ENCODE measurements at regions not wholly inside any gene's neighbourhood (a gene's known extent, or its start where the extent isn't known, plus 50 kb on each side); places are given as distances from the start of the nearest gene placed in this dataset.
A peak's percentile ranks its signal among the peaks of the same experiment; 100 is the strongest.

- Histone ChIP-seq H3K4me3 (no peak overlapping the region), H3K36me3 (no peaks in the 10 kb centered on the region), H3K27ac (no peak overlapping the region), H3K9me3 (no peaks in the 10 kb centered on the region), H3K27me3 (no peaks in the 10 kb centered on the region), H3K4me1 (no peaks in the 10 kb centered on the region)
- no peak for DNase-seq (ENCODE audit: low spot score)
- TF ChIP-seq, protein P1, sequence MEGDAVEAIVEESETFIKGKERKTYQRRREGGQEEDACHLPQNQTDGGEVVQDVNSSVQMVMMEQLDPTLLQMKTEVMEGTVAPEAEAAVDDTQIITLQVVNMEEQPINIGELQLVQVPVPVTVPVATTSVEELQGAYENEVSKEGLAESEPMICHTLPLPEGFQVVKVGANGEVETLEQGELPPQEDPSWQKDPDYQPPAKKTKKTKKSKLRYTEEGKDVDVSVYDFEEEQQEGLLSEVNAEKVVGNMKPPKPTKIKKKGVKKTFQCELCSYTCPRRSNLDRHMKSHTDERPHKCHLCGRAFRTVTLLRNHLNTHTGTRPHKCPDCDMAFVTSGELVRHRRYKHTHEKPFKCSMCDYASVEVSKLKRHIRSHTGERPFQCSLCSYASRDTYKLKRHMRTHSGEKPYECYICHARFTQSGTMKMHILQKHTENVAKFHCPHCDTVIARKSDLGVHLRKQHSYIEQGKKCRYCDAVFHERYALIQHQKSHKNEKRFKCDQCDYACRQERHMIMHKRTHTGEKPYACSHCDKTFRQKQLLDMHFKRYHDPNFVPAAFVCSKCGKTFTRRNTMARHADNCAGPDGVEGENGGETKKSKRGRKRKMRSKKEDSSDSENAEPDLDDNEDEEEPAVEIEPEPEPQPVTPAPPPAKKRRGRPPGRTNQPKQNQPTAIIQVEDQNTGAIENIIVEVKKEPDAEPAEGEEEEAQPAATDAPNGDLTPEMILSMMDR (IDR thresholded peaks at IDR 0.05) = no peak
Observed at GRCh38 chr21:16594191-16594590, 864.4 kb downstream of the USP25 start.

- H3K27ac ChIP-seq = no peak overlapping the region
- H3K4me1 ChIP-seq = no peaks in the 10 kb centered on the region
- H3K4me3 ChIP-seq = no peak overlapping the region
- H3K9me3 ChIP-seq = no peaks in the 10 kb centered on the region
- no peaks in the 10 kb centered on the region for H3K36me3 ChIP-seq
- no peak for DNase-seq (ENCODE audit: low spot score)
- H3K27me3 ChIP-seq = no peaks in the 10 kb centered on the region
- TF ChIP-seq, protein P1 (IDR thresholded peaks at IDR 0.05) = no peak
Observed at GRCh38 chr21:16596369-16596768, 866.6 kb downstream of the USP25 start.

DNA sequence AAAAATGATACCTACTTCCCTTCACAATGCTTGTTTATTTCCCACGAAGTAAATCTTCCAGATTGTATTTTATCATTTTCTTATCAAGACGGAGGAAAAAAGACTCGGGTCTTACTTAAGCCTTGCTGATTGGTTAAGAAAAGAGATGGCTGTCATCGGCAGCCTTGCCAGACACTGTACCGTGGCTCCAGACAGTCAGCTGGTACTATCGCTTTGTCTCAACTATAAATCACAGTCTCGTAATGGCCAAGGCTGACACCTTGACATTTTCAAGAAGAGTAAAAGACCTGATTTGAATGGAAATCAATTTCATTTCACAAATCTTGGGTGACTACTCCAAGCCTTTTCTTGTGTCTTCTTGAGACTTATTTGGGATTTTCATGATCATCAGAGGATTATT is 868.0 kb downstream of the USP25 start:
- TF ChIP-seq, protein P1 (IDR thresholded peaks at IDR 0.05) = no peak
- no peak overlapping the region for H3K27ac ChIP-seq
- no peaks in the 10 kb centered on the region for H3K4me1 ChIP-seq
- no peak overlapping the region for H3K4me3 ChIP-seq
- DNase-seq (ENCODE audit: low spot score) = no peak
- no peaks in the 10 kb centered on the region for H3K27me3 ChIP-seq
- H3K36me3 ChIP-seq = no peaks in the 10 kb centered on the region
- H3K9me3 ChIP-seq = no peaks in the 10 kb centered on the region

DNA sequence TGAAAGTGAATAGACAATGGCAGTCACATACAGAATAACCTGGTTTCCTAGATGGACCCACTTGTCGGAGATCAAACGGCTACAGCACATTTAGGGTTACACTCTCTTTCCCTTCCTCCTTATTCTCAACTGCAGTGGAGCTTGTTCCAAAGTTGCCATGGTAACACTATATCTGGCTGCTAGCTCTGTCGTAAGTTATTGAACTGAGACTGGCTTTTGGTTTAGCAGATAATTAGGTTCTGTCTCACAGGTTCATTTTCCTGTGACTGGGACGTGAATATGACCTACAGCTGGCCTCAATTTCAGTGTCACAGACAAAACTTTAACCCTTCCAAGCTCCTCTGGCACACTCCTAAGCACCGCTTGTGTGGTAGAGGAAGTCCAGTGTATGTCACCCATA is 875.8 kb downstream of the USP25 start:
- Histone ChIP-seq H3K36me3 (no peaks in the 10 kb centered on the region), H3K9me3 (no peaks in the 10 kb centered on the region), H3K27me3 (no peaks in the 10 kb centered on the region), H3K27ac (no peak overlapping the region), H3K4me3 (no peak overlapping the region), H3K4me1 (peaks cover 0 to 7% of the 10 kb centered on the region in 2 donors)
- DNase-seq (ENCODE audit: low spot score) = no peak
- TF ChIP-seq, protein P1 (IDR thresholded peaks at IDR 0.05) = no peak

DNA sequence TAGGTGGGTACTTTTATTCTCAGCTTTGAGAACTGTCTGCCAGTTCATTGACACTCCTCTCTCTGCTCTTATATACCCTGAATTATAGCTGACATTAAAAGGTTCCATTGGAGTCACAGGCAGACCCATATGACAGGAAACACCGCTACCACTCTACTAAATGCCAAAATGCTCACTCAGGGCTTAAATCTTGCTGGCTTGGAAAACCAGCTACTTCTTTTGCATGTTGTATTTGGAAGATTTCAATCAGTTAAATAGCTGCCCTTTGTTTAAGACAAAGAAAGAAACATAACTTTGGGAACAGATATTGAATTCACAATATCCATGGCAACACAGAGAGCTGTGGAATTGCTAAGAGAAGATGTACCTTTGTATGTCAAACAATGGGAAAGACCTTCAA is 876.5 kb downstream of the USP25 start:
- Histone ChIP-seq H3K36me3 (no peaks in the 10 kb centered on the region), H3K9me3 (no peaks in the 10 kb centered on the region), H3K27me3 (no peaks in the 10 kb centered on the region), H3K4me1 (peaks cover 0 to 7% of the 10 kb centered on the region in 2 donors), H3K4me3 (no peak overlapping the region), H3K27ac (no peak overlapping the region)
- no peak for DNase-seq (ENCODE audit: low spot score)
- TF ChIP-seq, protein P1 (IDR thresholded peaks at IDR 0.05) = no peak

DNA sequence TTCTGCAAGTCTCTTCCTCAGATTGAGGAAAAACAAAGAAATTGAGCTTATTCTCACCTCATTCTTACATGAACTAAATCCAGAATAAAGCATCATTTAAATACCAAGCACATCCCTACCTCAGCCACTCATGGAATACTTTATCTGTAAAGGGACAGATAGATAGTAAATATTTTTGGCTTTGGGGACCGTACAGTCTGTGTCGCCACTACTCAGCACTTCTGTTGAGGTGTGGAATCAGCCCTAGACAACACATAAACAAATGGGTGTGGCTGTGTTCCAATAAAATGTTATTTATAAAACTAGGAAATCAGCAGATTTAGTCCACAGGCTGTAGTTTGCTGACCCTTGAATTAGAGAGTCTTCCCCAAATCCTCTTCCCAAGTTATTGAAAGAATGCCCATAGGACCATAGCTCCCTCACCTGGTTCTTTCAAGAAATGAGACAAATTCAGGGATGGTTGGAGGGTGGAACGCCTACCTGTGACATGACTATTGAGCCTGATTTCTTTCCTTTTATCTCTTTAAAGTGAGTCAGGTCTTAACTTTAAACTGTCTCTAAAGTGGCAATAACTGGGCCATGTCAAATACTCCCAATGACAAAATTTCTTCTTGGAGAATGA is 878.5 kb downstream of the USP25 start:
- Histone ChIP-seq H3K9me3 (no peaks in the 10 kb centered on the region), H3K27ac (no peak overlapping the region), H3K4me1 (peaks cover 0 to 7% of the 10 kb centered on the region in 2 donors), H3K4me3 (no peak overlapping the region), H3K36me3 (no peaks in the 10 kb centered on the region), H3K27me3 (no peaks in the 10 kb centered on the region)
- DNase-seq (ENCODE audit: low spot score) = no peak
- TF ChIP-seq, protein P1 (IDR thresholded peaks at IDR 0.05) = peak in 1 of 2 donors; percentile 35
